GM21528 (cell line): ENCODE measurements at regions not wholly inside any gene's neighbourhood (a gene's known extent, or its start where the extent isn't known, plus 50 kb on each side); places are given as distances from the start of the nearest gene placed in this dataset.
"Not testable (repeated sequence)": the region's sequence is repeated elsewhere in the genome, so short reads cannot be mapped to it uniquely, and the experiment has no call there.

Source experiments
- ATAC-seq: cut with Tn5 transposase; IDR thresholded peaks from one replicate; pipeline ENCODE4 v1.9.1; 2021; ENCODE audit warnings: mild to moderate bottlenecking, moderate library complexity; ENCODE audit not compliant: unreplicated experiment, low FRiP score

- ATAC-seq, result not testable (repeated sequence)
These were observed 1561.8 kb downstream of the RPIA start for GRCh38 chr2:90253306-90253705.

DNA sequence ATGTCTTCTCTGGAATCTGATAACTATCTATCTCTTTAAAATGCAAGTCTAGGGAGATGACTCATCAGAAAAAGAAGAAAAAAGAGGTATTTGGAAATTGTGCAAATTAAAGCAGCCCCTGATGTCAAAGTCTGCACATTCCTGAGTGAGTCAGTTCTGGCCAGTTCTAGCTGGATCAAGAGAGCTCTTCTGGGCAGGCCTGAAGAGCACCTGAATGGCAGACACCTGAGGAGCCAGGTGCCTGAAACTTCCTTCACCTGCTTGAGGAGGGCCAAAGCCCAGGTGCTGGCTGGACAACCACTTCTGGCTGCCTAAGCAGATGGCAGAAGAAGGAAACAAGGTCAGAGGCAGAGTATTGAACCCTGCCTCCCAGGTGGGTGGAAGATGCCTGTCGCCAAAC, 1575.4 kb downstream of the RPIA start:
- not testable (repeated sequence) for ATAC-seq

- not testable (repeated sequence) for ATAC-seq
These were observed 1596.3 kb downstream of the RPIA start for GRCh38 chr2:90287751-90288150.

DNA sequence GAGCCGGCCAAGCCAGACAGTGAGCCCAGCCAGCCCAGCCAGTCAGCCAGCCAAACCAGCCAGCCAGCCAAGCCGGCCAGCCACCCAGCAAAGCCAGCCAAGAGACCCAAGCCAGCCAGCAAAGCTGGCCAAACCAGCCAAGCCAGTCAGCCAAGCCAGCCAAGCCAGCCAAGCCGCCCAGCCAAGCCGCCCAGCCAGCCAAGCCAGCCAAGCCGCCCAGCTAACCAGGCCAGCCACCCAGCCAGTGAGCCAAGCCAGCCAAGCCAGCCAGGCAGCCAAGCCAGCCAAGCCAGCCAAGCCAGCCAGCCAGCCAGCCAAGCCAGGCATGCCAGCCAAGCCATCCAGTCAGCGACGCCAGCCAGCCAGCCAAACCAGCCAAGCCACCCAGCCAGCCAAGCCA, 1596.9 kb downstream of the RPIA start:
- ATAC-seq, result not testable (repeated sequence)

GRCh38 chr2:90289291-90289980, 1598.0 kb downstream of the RPIA start:
- ATAC-seq, result not testable (repeated sequence)

- ATAC-seq, result not testable (repeated sequence)
These were observed 1599.2 kb downstream of the RPIA start for GRCh38 chr2:90290701-90291100.

- not testable (repeated sequence) for ATAC-seq
These were observed 1599.9 kb downstream of the RPIA start for GRCh38 chr2:90291168-90291883.

- ATAC-seq, result not testable (repeated sequence)
These were observed 1600.5 kb downstream of the RPIA start for GRCh38 chr2:90291934-90292333.

DNA sequence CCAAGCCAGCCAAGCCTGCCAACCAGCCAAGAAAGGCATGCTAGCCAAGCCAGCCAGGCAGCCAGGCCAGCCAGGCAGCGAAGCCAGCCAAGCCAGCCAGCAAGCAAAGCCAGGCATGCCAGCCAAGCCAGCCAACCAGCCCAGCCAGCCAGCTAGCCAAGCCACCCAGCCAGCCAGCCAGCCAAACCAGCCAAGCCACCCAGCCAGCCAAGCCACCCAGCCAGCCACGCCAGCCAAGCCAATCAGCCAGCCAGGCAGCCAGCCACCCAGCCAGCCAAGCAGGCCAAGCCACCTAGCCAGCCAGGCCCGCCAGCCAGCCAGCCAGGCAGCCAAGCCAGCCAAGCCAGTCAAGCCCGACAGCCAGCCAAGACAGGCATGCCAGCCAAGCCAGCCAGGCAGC, 1601.0 kb downstream of the RPIA start:
- ATAC-seq, result not testable (repeated sequence)

- not testable (repeated sequence) for ATAC-seq
These were observed 1601.8 kb downstream of the RPIA start for GRCh38 chr2:90293224-90293623.

- not testable (repeated sequence) for ATAC-seq
These were observed 1602.3 kb downstream of the RPIA start for GRCh38 chr2:90293806-90294205.

GRCh38 chr2:90295036-90295750, 1603.7 kb downstream of the RPIA start:
- not testable (repeated sequence) for ATAC-seq

DNA sequence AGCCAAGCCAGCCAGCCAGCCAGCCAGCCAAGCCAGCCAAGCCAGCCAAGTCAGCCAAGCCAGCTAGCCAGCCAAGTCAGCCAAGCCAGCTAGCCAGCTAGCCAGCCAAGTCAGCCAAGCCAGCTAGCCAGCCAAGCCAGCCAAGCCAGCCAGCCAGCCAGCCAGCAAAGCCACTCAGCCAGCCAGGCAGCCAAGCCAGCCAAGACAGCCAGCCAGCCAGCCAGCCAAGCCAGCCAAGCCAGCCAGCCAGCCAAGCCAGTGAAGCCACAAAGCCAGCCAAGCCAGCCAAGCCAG, 1605.0 kb downstream of the RPIA start:
- not testable (repeated sequence) for ATAC-seq

- not testable (repeated sequence) for ATAC-seq
These were observed 1606.2 kb downstream of the RPIA start for GRCh38 chr2:90297701-90298100.

DNA sequence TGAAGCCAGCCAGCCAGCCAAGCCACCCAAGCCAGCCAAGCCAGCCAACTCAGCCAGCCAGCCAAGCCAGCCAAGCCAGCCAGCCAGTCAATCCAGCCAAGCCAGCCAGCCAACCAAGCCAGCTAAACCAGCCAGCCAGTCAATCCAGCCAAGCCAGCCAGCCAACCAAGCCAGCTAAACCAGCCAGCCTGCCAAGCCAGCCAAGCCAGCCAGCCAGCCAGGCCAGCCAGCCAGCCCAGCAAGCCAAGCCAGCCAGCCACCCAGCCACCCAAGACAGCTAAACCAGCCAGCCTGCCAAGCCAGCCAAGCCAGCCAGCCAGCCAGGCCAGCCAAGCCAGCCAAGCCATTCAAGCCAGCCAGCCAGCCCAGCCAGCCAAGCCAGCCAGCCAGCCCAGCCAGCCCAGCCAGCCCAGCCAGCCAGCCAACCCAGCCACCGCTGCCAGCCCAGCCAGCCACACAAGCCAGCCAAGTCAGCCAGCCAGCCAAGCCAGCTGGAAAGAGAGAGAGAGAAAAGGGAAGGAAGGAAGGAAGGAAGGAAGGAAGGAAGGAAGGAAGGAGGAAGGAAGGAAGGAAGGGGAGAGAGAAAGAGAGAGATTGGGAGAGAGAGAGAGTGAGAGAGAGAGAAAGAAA, 1606.8 kb downstream of the RPIA start:
- ATAC-seq, result not testable (repeated sequence)

- ATAC-seq, result not testable (repeated sequence)
These were observed 1607.5 kb downstream of the RPIA start for GRCh38 chr2:90298983-90299382.

GRCh38 chr2:90322982-90323381, 1631.5 kb downstream of the RPIA start:
- not testable (repeated sequence) for ATAC-seq

GRCh38 chr2:90323612-90324558, 1632.4 kb downstream of the RPIA start:
- not testable (repeated sequence) for ATAC-seq

DNA sequence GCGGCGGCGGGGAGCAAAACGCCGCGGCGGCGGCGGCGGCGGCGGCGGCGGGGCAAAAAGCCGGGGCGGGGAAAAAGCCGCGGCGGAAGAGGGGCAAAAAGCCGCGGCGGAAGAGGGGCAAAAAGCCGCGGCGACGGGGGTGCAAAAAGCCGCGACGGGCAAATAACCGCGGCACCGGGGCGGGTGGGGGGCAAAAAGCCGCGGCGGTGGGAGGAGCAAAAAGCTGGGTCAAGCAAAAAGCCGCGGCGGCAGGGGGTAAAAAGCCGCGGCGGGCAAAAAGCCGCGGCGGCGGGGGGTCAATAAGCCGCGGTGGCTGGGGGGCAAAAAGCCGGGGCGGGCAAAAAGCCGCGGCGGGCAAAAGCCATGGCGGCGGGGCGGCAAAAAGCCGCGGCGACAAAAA, 1633.2 kb downstream of the RPIA start:
- not testable (repeated sequence) for ATAC-seq
